AG08395 (cell line): ENCODE measurements at regions not wholly inside any gene's neighbourhood (a gene's known extent, or its start where the extent isn't known, plus 50 kb on each side); places are given as distances from the start of the nearest gene placed in this dataset.
"Not testable (repeated sequence)": the region's sequence is repeated elsewhere in the genome, so short reads cannot be mapped to it uniquely, and the experiment has no call there.

ENCODE experiments used
- DNase-seq: peaks from one replicate; pipeline ENCODE4 v3.0.0; 2012; ENCODE audit warnings: mixed read lengths, low spot score

DNA sequence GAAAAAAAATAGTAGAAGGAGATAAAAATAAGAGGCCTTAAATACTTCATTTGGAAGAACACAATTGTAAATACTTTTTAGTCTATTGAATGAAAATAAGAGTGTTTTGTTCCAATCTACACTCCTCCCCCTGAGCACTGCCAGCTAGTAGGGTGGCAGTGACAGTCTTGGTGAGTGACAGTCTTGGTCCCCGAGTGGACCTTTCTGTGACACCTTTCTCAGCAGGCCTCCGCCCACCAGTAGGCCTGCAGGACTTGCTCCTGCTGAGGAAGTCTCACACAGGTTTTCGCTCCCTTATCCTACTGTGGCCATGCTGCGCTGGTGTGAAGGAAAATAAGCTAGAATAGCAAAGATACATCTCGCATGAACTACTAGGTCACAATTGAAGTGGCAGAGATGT is 666.8 kb downstream of the NR4A2 start:
- DNase-seq: no peak

DNA sequence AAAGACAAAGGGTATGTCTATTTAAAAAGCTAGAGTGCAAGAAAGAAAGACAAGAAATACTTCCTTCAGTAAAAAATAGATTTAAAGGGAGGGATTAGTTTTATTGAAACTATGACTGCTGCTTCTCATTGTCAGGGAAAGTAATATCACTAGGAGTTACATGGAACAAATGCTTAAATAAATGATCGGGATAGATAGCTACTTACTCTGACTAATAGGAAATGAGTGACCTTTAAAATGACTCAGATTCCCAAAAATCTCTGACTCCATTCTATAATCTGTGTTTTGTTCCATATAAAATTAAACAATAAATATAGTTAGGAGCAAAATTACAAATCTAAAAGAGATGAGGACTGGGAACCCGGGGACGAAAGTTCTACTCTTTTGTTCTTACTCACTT is 669.3 kb downstream of the NR4A2 start:
- DNase-seq: no peak

DNA sequence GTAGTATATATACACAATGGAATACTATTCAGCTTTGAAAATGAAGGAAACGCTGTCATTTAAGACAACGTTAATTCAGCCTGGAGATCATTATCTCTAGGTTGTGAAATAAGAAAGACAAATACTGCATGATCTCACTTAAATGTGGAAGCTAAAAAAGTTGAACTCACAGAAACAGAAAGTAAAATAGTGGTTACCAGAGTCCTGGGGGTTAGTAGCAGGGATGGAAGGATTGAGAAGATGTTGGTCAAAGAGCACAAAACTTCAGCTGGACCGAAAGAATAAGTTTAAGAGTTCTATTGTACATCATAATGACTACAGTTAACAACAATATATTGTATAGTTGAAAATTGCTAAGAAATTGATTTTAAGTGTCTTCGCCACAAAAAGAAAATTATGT is 670.3 kb downstream of the NR4A2 start:
- no peak for DNase-seq

DNA sequence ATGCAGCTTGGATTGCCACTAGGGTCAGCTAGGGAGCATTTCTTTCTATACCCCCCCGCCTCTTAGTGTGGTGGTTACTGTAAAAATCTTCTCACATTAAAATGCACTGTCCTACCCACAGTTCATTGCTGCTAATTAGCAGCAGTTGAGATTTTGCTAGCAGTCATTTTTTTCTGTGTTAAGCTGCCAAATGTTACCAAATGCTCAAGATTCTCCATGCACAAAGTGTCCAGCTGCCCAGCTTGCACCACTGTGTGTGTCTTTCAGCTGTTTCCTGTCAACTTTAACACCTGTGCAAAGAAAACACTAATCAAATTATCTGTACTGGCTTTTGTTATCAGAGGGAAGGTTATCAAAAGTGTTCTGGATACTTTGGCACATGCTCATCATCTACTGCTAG is 679.3 kb downstream of the NR4A2 start:
- no peak for DNase-seq

- DNase-seq: no peak
These were observed 680.7 kb downstream of the NR4A2 start for GRCh38 chr2:155651851-155652250.

- DNase-seq: no peak
These were observed 686.7 kb downstream of the NR4A2 start for GRCh38 chr2:155645791-155646190.

GRCh38 chr2:155643056-155643775 is 689.3 kb downstream of the NR4A2 start:
- DNase-seq: no peak

GRCh38 chr2:155633887-155634570 is 698.5 kb downstream of the NR4A2 start:
- DNase-seq: no peak

GRCh38 chr2:155633060-155633839 is 699.3 kb downstream of the NR4A2 start:
- DNase-seq: no peak

GRCh38 chr2:155630760-155631159 is 701.8 kb downstream of the NR4A2 start:
- DNase-seq: no peak

DNA sequence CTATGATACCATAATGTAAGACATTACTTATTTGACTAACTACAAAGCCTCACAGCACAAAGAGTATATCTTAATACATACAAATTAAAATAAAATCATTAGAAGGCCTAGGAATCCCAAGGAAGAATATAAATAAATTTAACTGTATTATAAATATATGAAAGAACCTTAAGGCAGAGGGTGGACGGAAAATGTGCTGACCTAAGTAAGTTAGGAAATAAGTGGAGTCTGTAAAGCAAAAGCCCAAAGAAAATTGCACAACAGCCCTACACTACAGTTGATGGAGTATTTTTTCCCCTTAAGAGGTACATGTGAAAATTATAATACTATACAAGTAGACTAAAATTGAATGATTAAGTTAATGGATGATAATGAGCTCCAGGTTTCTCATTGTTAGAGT is 710.1 kb downstream of the NR4A2 start:
- DNase-seq: no peak

GRCh38 chr2:155600914-155601760 is 731.4 kb downstream of the NR4A2 start:
- no peak for DNase-seq

DNA sequence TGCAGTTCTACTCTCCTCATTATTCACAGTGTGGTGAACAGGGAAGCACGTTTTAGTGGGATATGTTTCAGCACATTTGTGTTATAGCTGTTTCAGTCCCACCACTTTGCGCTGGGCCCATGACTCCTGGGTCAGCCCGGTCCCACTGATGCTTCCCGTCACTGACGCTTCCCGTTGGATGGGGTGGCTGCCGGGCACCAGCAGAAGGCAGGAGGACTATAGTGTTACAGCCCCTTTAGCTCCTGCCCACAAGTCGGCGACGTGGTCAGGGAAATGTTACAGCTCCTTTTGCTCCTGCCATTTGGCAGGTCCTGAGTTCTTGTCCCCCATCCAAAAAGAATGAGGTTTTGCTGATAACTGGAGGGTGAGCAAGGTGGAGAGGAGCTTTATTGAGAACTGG is 732.2 kb downstream of the NR4A2 start:
- DNase-seq: no peak

DNA sequence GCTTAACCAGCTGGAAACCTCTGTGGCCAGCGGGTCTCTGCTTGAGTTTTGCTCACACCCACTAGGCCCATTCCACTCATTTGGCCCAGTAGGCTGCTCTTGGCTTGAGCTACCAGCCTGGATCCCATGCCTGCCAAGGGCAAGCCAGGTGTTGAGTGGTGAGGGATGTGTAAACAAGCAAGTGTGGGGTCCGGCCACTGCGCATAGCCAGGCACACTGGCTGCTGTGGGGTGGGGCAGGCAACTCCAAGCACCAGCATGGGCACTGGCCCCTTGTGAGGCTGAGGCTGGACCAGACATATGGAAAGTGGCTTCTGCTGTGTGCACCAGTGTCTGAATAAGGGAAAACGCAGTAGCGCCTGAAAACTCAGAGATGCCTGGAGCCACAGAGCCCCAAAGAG is 732.7 kb downstream of the NR4A2 start:
- DNase-seq: no peak

DNA sequence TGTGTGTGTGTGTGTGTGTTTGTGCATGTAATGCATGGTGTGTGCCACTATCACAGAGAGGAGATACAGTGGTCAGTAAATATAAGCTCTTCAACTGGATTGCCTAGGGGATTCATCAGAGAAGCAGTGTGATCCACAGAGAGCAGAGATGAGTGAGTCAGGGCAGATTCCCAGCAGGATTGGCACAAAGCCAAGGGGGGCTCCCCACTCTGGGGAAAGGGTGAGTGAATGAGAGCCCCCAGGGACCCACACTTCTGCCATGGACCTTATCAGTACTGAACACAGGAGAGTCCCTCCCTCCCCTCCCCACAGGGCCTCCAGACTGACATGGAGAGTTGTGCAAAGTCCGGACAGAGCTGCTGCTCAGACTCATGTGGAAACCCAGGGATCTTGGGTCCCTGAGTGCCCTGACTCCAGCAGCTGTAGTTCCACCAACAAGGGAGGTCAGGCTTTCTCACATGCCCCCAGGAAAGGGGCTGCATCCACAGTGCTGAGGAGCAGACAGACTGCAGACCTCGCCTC is 748.8 kb downstream of the NR4A2 start:
- DNase-seq: no peak

GRCh38 chr2:155574941-155575340 is 757.6 kb downstream of the NR4A2 start:
- DNase-seq: no peak

DNA sequence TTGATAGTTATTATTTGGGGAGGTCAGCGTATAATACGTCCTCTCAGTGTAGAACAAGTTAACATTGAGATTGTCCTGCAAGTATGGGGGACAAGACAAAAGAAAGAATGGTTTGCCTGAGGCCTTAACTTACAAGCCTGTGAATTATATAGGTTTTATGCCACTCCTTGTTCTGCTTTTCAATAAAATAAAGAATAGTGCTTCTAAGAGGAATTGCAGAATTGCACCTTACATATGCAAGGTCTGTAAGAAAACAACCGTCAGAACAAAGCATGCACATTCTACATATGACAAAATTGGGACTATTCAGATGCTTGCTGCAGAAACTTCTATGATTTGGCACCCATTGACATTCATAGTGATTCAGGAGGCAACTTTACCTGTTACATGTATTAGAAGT is 785.0 kb downstream of the NR4A2 start:
- DNase-seq: no peak

- DNase-seq: no peak
These were observed 785.6 kb downstream of the NR4A2 start for GRCh38 chr2:155546721-155547555.

- not testable (repeated sequence) for DNase-seq
These were observed 793.5 kb downstream of the NR4A2 start for GRCh38 chr2:155539028-155539427.

DNA sequence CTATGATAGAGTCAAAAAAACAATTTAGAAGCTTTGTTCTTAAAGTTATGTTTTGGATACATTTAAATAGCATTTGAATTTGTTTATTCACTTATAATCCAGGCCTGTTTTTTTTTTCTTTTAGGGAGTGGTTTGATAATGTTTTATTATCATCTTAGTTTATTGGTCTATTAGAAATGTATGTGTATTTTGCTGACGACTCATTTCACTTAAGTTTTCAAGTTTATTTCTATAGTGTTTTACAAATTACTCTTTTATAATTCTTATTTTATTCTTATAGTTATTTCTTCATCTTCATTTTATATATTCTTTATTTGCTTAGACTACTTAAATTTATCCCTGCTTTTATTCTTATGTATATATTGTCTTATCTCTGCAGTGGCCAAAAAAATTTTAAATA is 804.5 kb downstream of the NR4A2 start:
- no peak for DNase-seq

GRCh38 chr2:155525199-155525598 is 807.3 kb downstream of the NR4A2 start:
- no peak for DNase-seq
